IMR-90 (cell line): ENCODE measurements at regions not wholly inside any gene's neighbourhood (a gene's known extent, or its start where the extent isn't known, plus 50 kb on each side); places are given as distances from the start of the nearest gene placed in this dataset.

ENCODE experiments used
- POLR2A ChIP-seq: IDR thresholded peaks from 2 replicates; pipeline ENCODE4 v1.6.1; 2012; ENCODE audit warnings: mild to moderate bottlenecking, low read depth, low read length
- TF ChIP-seq, protein P1 (sequence below): fragments of 150-350 bp; IDR thresholded peaks from 2 replicates; pipeline ENCODE4 v1.6.1; 2017; ENCODE audit warnings: mild to moderate bottlenecking, antibody characterized with exemption, low read length, low read depth

DNA sequence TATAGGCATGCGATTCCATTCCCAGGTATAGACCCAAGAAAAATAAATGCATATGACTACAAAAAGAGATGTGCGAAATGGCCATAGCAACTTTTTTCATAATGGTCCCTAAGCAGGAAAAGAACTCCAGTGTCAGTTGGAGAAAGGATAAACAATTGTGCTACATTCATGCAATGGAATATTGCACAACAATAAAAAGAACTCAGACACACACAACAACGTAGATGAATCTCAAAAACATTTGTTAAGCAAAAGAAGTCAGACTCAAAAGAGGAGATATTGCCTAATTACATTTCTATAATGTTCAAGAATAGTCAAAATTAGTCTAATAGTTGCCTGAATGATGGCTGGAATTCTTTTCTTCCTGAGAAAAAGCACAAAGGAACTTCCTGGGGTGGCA, 141.1 kb upstream of the GLI3 start:
- TF ChIP-seq POLR2A: no peak
- TF ChIP-seq, protein P1, sequence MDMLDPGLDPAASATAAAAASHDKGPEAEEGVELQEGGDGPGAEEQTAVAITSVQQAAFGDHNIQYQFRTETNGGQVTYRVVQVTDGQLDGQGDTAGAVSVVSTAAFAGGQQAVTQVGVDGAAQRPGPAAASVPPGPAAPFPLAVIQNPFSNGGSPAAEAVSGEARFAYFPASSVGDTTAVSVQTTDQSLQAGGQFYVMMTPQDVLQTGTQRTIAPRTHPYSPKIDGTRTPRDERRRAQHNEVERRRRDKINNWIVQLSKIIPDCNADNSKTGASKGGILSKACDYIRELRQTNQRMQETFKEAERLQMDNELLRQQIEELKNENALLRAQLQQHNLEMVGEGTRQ: no peak
